HFFc6 (cell line): ENCODE measurements at regions not wholly inside any gene's neighbourhood (a gene's known extent, or its start where the extent isn't known, plus 50 kb on each side); places are given as distances from the start of the nearest gene placed in this dataset.
"Not testable (repeated sequence)": the region's sequence is repeated elsewhere in the genome, so short reads cannot be mapped to it uniquely, and the experiment has no call there.

ENCODE experiments used
- DNase-seq: peaks from one replicate; pipeline ENCODE4 v3.0.0-alpha.2; 2018
- H3K27ac Mint-ChIP-seq: 2 replicates; pipeline ENCODE4 v1.8.0; 2020; ENCODE audit warnings: mild to moderate bottlenecking, mixed read lengths
- H3K27me3 Mint-ChIP-seq: 2 replicates; pipeline ENCODE4 v1.8.0; 2021; ENCODE audit warnings: mild to moderate bottlenecking, moderate library complexity, mixed read lengths; ENCODE audit not compliant: insufficient read depth
- H3K36me3 Mint-ChIP-seq: 2 replicates; pipeline ENCODE4 v1.8.0; 2021; ENCODE audit warnings: low read depth, mixed read lengths
- H3K4me1 Mint-ChIP-seq: 2 replicates; pipeline ENCODE4 v1.8.0; 2020; ENCODE audit warnings: low read depth, mixed read lengths
- H3K4me3 Mint-ChIP-seq: 2 replicates; pipeline ENCODE4 v1.8.0; 2020; ENCODE audit warnings: mild to moderate bottlenecking, moderate library complexity, mixed read lengths
- H3K9me3 Mint-ChIP-seq: 2 replicates; pipeline ENCODE4 v1.8.0; 2020; ENCODE audit warnings: mild to moderate bottlenecking, mixed read lengths
- CTCF ChIP-seq: fragments of 200-600 bp; sonication (generic); IDR thresholded peaks from 2 replicates; pipeline ENCODE4 v1.5.0; 2021; ENCODE audit warnings: antibody characterized with exemption, mild to moderate bottlenecking

- no peak for TF ChIP-seq CTCF
- DNase-seq, result peak; percentile 88
- no peaks in the 10 kb centered on the region; the same call in 1 of the 2 replicates for H3K27me3 Mint-ChIP-seq
- H3K36me3 Mint-ChIP-seq, result no peaks in the 10 kb centered on the region
- H3K4me1 Mint-ChIP-seq, result peaks cover 49% of the 10 kb centered on the region
- no peak overlapping the region; the same call in 1 of the 2 replicates for H3K4me3 Mint-ChIP-seq
- H3K27ac Mint-ChIP-seq, result peak overlapping the region; percentile 78
- H3K9me3 Mint-ChIP-seq, result no peaks in the 10 kb centered on the region
These were observed 534.3 kb upstream of the OLFM3 start for GRCh38 chr1:102531036-102531435.

GRCh38 chr1:102529446-102529845 lies 532.7 kb upstream of the OLFM3 start:
- Mint-ChIP-seq H3K36me3 (no peaks in the 10 kb centered on the region), H3K4me1 (peaks cover 60% of the 10 kb centered on the region), H3K27ac (peak overlapping the region; percentile 77), H3K9me3 (no peaks in the 10 kb centered on the region), H3K4me3 (peak overlapping the region; percentile 31), H3K27me3 (no peaks in the 10 kb centered on the region)
- no peak for TF ChIP-seq CTCF
- peak; percentile 58 for DNase-seq

GRCh38 chr1:102500758-102501157 lies 504.0 kb upstream of the OLFM3 start:
- peaks cover 10% of the 10 kb centered on the region for H3K9me3 Mint-ChIP-seq
- no peak overlapping the region for H3K4me3 Mint-ChIP-seq
- H3K27me3 Mint-ChIP-seq, result no peaks in the 10 kb centered on the region
- no peak for TF ChIP-seq CTCF
- DNase-seq, result no peak
- H3K4me1 Mint-ChIP-seq, result peaks cover 16% of the 10 kb centered on the region
- no peak overlapping the region for H3K27ac Mint-ChIP-seq
- peaks cover 11% of the 10 kb centered on the region for H3K36me3 Mint-ChIP-seq

GRCh38 chr1:102498929-102499328 lies 502.2 kb upstream of the OLFM3 start:
- peaks cover 22% of the 10 kb centered on the region for H3K9me3 Mint-ChIP-seq
- no peaks in the 10 kb centered on the region for H3K27me3 Mint-ChIP-seq
- peak overlapping the region; percentile 27; the same call in 1 of the 2 replicates for H3K27ac Mint-ChIP-seq
- no peak for TF ChIP-seq CTCF
- H3K36me3 Mint-ChIP-seq, result peaks cover 24% of the 10 kb centered on the region
- peaks cover 16% of the 10 kb centered on the region for H3K4me1 Mint-ChIP-seq
- DNase-seq, result peak; percentile 3
- H3K4me3 Mint-ChIP-seq, result no peak overlapping the region

GRCh38 chr1:102497810-102498209 lies 501.1 kb upstream of the OLFM3 start:
- H3K9me3 Mint-ChIP-seq, result peaks cover 26% of the 10 kb centered on the region
- not testable (repeated sequence) for DNase-seq, H3K27ac Mint-ChIP-seq, H3K4me3 Mint-ChIP-seq, H3K27me3 Mint-ChIP-seq
- peaks cover 30% of the 10 kb centered on the region for H3K36me3 Mint-ChIP-seq
- peaks cover 14% of the 10 kb centered on the region for H3K4me1 Mint-ChIP-seq

- no peak for TF ChIP-seq CTCF
- no peaks in the 10 kb centered on the region for H3K27me3 Mint-ChIP-seq
- H3K9me3 Mint-ChIP-seq, result no peaks in the 10 kb centered on the region
- no peak overlapping the region for H3K4me3 Mint-ChIP-seq
- no peak overlapping the region for H3K27ac Mint-ChIP-seq
- no peak for DNase-seq
- H3K4me1 Mint-ChIP-seq, result peaks cover 7% of the 10 kb centered on the region; the same call in 1 of the 2 replicates
- no peaks in the 10 kb centered on the region for H3K36me3 Mint-ChIP-seq
These were observed 475.8 kb upstream of the OLFM3 start for GRCh38 chr1:102472520-102472919.
